Activated gamma-delta T cell treated with Interleukin-2 at 50 U/mL for 16 hours (primary cell): ENCODE measurements at regions not wholly inside any gene's neighbourhood (a gene's known extent, or its start where the extent isn't known, plus 50 kb on each side); places are given as distances from the start of the nearest gene placed in this dataset.

Source experiments
- DNase-seq: peaks from one replicate; pipeline ENCODE4 v3.0.0-alpha.2; 2020

- no peak for DNase-seq
These were observed 174.5 kb downstream of the INHBB start for GRCh38 chr2:120520454-120520853.

GRCh38 chr2:120520929-120521912, 175.3 kb downstream of the INHBB start:
- no peak for DNase-seq

DNA sequence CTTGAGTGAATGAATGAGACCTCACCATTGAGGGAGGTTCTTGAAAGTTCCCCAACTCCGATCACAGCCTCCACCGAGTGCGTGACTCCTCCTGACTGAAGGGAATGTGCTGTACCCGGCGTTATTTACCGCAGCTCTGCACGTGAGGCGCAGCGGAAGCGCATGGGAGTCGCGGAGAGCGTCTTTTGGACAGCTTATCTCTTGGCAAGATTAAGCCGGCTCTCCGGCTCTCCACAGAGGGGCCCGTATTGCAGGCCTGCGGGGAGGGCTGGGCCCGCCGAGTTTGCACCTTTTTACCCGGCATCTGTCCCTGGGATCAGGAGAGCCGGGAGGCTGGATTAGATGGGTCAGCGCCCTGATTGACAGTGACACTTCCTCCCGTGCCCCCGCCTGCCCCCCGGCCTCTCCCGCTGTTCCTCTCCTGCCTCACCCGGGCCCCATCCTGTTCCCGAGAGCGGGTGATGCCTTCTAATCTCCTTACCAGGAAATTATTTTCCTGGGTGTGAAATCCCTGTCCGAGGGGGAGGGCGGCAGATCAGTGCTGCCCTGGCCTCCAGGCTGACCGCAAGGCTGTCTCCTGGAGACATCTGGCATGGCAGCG, 176.3 kb downstream of the INHBB start:
- DNase-seq, result no peak

DNA sequence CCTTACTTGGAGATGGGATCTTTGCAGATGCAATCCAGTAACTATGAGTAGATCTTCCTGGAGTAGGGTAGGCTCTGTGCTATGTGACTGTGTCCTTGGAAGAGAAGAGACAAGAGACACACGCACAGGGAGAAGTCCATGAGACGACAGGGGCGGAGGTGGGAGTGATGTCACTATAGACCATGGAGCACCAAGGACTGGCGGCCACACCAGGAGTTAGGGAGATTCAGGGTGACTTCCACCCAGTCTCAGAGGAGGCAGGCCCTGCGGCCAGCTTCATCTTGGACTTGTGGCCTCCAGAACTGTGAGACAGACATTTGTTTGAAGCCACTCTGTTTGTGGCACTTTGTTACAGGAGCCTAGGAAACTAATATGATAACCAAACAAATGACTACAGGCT, 177.8 kb downstream of the INHBB start:
- no peak for DNase-seq

DNA sequence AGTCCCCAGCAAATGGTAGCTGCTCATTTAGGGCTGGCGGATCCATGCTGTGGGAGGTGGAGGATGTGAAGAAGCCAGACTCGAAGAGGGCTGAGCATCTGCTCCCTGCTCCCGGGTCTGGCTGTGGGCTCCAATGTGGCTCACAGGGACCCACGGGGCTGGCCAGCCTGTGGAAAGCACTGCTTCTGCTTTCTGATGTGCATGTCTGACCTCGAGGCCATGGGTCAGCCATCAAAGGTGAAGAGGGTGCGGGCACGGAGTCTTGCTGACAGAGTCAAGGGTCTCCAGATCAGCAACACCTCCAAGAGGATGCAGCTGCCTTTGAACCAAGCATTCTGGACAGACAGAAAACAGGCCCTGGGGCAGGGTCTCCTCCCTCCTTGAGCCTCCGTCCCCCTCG, 178.2 kb downstream of the INHBB start:
- no peak for DNase-seq

- no peak for DNase-seq
These were observed 179.4 kb downstream of the INHBB start for GRCh38 chr2:120525056-120526046.

GRCh38 chr2:120526047-120526562, 180.2 kb downstream of the INHBB start:
- DNase-seq, result no peak

DNA sequence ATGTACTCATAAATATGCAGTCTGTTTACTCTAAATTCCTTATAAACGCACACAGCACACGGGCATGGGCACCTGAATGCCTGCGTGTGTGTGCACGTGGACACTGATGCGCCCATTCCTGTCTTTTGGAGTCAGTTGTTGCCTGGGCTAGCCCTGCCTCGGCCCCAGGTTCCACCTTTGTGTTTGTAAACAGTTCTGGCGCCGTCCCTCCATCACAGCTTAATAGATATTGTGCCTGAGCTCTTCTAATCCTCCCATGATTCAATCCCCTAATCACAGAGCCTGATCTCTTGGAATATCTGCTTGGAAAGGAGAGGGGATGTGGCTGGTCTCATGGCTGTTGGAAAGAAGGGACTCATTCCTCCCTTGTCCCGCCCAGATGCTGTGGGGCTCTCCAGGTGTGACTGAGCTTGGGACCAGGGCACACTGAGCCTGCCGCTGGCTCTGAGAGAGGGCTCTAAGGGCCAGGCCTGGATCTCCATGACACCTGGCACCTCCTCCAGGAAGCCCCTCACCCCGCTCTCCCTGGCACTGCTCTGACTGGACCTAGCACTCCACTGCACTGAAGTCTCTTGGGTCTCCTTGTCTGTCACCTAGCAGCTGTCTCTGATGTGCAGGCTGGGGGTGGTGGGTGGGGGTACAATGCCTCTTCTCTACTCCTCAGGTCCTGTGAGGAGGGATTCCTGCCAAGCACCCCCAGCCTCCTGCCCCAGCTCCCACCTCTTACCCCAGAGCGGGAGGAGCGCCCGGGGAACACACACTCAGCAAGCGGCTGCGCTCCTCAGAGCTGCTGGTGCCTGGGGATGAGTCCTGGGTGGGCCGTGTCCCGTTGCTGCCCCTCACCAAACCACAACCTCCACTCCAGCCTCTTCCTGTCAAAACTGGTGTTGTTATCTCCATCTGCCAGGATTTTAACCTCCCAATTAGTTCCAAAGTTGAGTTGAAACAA, 181.3 kb downstream of the INHBB start:
- no peak for DNase-seq

DNA sequence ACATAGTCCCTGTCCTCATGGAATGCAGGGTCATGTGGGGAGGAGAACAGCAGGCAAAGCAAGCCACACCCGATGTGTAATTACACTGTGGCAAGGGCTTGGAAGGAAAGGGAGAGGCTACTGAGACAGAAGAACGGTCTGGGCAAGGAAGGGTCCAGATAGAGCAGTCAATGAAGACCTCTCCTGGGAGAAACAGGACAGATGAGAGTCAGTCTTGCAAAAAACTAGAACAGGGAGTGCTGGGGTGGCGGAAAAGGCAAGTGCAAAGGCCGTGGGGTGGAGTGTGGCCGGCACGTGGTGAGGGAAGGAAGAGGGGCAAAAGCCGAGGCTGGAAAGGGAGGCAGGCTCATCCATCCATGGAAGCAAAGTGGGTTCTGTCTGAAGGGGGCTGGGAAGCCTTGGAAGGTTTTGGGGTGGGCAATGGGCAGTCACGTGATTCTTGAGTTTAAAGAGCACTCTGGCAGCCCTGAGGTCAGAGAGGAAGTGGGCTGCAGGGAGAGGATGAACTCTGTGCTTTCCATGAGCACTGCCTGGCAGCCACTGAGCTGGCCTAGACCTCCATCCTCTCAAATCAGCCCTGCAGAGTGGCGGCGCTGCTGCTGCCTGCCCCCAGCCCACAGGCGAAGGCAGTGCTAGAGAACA, 182.2 kb downstream of the INHBB start:
- no peak for DNase-seq

DNA sequence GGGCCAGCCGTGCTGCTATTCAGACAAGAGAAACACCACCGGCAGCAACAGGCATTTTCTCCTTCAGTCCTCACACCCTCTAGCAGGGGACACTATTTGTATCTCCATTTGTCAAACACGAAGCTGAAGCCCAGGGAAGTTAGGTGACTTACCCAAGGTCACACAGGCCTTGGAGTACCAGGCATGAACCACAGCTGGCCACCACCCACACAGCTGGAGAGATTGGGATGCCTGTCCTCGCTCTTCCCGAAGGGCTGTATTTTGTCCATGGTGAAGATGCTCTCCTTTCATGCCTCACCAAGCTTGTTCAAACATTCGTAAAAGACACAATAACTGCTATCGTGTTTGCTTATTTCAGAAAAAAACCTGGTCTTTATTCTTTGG, 182.7 kb downstream of the INHBB start:
- DNase-seq, result no peak

- no peak for DNase-seq
These were observed 184.8 kb downstream of the INHBB start for GRCh38 chr2:120530781-120531180.

DNA sequence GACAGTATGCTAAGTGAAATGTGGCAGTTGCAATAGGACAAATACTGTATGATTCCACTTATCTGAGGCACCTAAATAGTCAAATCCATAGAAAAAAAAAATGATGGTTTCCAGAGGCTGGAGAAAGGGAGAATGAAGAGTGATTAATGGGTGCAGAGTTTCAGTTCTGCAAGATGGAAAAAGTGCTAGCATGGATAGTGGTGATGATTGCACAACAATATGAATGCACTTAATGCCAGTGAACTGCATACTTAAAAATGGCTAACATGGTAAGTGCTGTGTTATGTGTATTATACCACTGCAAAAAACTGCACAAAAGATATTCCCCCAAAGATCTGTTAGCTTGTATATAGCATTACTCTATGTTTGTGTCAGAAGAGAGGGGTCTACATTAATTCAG, 185.4 kb downstream of the INHBB start:
- no peak for DNase-seq

- no peak for DNase-seq
These were observed 186.1 kb downstream of the INHBB start for GRCh38 chr2:120531863-120532600.

DNA sequence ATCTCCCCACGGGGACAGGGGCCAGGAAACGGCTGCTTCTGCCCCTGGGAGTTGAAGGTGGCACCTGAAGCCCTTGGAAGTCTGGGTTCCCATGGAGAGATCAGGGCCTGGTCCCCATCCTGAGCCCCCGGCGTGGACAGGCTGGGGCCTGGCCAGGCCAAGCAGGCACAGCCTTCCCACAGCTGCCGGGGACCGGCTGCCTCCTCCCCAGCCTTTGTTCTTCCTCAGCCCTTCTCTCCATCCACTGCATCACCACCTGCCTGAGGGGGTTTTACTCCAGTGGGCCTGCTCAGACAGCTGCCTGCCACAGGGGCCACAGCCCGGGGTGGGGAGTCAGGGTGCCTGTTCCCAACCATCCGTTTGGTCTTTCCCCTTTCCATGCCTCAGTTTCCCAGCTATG, 187.7 kb downstream of the INHBB start:
- DNase-seq, result no peak

- DNase-seq, result no peak
These were observed 188.5 kb downstream of the INHBB start for GRCh38 chr2:120534457-120534856.

- no peak for DNase-seq
These were observed 189.1 kb downstream of the INHBB start for GRCh38 chr2:120535081-120535480.

DNA sequence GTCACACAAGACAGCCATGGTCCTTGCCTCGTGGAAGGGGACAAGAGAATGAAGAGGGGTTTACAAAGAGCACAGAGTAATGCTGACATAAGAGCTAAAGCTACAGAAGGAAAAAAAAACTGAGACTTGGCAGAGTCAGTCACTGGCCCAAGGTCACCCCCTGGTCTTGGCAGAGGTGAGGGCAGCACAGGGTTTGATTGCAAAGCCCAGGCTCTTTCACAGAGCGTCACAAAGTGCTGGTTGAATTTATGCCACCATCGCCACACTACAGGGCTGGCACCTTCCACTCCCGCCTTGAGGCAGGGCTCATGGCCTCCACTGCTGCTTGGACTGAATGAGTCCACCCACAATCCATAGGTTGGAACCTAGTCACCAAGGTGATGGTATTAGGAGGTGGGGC, 190.2 kb downstream of the INHBB start:
- no peak for DNase-seq

- DNase-seq, result no peak
These were observed 192.9 kb downstream of the INHBB start for GRCh38 chr2:120538691-120539423.

DNA sequence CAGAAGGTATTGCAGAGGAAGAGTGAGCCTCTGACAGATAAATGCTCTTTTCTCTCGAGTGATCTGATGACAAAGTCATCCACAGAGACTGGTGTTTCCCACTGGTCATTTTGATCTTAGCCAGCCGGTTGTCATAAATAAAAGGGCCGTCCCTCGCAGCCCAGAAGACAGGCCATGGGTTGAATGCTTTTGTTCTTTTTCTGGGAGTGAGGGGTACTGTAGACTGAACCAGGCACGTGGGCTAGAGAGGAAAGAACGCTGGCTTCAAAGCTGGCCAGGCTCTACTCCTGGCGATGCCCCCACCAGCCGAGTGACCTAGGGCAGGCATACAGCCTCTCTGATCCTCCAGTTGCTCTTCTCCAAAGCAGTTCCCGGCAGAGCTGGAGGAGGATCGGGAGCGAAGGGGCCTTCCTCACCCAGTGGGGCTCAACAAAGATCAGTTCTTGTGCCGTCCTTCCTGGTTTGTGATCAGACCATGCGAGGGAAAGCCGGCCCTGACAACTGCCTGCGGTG, 193.5 kb downstream of the INHBB start:
- no peak for DNase-seq
